Myocyte (in vitro differentiated cells): ENCODE measurements at regions not wholly inside any gene's neighbourhood (a gene's known extent, or its start where the extent isn't known, plus 50 kb on each side); places are given as distances from the start of the nearest gene placed in this dataset.

Source experiments
- DNase-seq: peaks from one replicate; pipeline ENCODE4 v3.0.0-alpha.2; 2012; ENCODE audit warnings: low read depth

- DNase-seq: no peak
Observed at GRCh38 chr1:147452809-147453208, 88.5 kb upstream of the BCL9 start.

- no peak for DNase-seq
Observed at GRCh38 chr1:147463022-147463421, 78.3 kb upstream of the BCL9 start.

GRCh38 chr1:147466543-147466942 lies 74.8 kb upstream of the BCL9 start:
- no peak for DNase-seq

GRCh38 chr1:147470079-147470478 lies 71.2 kb upstream of the BCL9 start:
- no peak for DNase-seq

GRCh38 chr1:147472489-147472888 lies 68.8 kb upstream of the BCL9 start:
- no peak for DNase-seq

- no peak for DNase-seq
Observed at GRCh38 chr1:147472966-147473732, 68.2 kb upstream of the BCL9 start.

- no peak for DNase-seq
Observed at GRCh38 chr1:147473733-147474049, 67.6 kb upstream of the BCL9 start.

GRCh38 chr1:147475488-147475887 lies 65.8 kb upstream of the BCL9 start:
- DNase-seq: no peak

GRCh38 chr1:147478521-147478920 lies 62.8 kb upstream of the BCL9 start:
- DNase-seq: no peak

- DNase-seq: no peak
Observed at GRCh38 chr1:147479864-147480564, 61.3 kb upstream of the BCL9 start.

GRCh38 chr1:147480565-147480935 lies 60.8 kb upstream of the BCL9 start:
- DNase-seq: no peak

- DNase-seq: no peak
Observed at GRCh38 chr1:147486876-147487656, 54.2 kb upstream of the BCL9 start.

GRCh38 chr1:147491098-147491497 lies 50.2 kb upstream of the BCL9 start:
- no peak for DNase-seq
